A204.1 (cell line): ENCODE measurements at regions not wholly inside any gene's neighbourhood (a gene's known extent, or its start where the extent isn't known, plus 50 kb on each side); places are given as distances from the start of the nearest gene placed in this dataset.

Experiments used
- FAIRE-seq: peaks from 2 replicates; lab custom pipeline; 2012; peaks lifted over from hg19 to GRCh38; lab: Jason Lieb, UNC

- FAIRE-seq: no peak
Observed at GRCh38 chr15:101551696-101552591, 62.4 kb upstream of the PCSK6 start.

DNA sequence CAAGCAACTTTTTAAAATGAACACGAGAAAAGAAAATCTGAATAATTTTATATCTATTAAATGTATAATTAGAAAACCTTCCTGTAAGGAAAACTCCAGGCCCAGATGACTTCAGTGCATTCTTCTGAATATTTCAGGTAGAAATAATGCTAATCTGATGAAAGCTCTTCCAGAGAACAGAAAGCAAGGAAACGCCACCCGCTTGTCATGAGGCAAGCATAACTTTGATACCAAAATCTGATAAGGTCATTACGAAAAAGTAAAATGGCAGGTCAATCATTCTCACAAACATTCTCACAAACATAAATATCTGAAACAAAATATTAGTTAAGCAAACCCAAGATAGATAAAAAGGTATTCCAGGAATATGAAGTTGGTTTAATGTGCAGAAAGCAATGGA, 60.6 kb upstream of the PCSK6 start:
- no peak for FAIRE-seq

DNA sequence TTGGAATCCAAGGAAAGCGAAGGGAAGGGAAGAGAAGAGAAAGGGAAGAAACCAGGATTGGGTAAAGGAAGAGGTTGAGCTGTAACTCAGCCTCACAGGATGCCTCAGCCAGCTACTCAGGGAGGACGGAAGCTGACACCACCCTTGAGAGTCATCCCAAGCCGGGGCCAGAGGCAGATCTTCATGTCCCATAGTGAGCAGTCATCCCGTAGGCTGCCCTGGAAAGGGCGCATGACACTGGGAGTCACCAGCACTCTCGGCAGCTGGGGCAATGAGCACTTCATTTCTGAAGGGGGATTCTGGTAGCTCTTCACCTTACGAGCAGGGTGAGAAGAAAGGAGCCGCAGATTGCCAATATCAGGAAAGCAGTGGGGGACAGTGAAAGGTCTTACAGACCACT, 60.1 kb upstream of the PCSK6 start:
- no peak for FAIRE-seq

DNA sequence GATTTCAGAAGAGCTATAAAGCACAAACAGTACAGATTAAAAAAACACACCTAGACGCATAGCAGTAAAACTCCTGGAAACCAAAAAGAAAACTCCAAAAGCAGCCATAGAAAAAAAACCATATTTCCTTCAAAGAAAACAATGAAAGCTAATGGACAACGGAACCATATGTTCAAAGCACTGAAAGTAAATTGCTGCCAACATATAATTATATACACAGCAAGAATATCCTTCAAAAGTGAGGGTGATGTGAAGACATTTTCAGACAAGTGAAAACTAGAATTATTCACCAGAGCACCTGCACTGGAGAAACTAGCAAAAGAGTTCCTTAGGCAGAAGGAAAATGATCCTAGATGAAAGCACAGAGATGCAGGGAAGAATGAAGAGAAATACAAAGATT, 58.2 kb upstream of the PCSK6 start:
- FAIRE-seq: no peak

DNA sequence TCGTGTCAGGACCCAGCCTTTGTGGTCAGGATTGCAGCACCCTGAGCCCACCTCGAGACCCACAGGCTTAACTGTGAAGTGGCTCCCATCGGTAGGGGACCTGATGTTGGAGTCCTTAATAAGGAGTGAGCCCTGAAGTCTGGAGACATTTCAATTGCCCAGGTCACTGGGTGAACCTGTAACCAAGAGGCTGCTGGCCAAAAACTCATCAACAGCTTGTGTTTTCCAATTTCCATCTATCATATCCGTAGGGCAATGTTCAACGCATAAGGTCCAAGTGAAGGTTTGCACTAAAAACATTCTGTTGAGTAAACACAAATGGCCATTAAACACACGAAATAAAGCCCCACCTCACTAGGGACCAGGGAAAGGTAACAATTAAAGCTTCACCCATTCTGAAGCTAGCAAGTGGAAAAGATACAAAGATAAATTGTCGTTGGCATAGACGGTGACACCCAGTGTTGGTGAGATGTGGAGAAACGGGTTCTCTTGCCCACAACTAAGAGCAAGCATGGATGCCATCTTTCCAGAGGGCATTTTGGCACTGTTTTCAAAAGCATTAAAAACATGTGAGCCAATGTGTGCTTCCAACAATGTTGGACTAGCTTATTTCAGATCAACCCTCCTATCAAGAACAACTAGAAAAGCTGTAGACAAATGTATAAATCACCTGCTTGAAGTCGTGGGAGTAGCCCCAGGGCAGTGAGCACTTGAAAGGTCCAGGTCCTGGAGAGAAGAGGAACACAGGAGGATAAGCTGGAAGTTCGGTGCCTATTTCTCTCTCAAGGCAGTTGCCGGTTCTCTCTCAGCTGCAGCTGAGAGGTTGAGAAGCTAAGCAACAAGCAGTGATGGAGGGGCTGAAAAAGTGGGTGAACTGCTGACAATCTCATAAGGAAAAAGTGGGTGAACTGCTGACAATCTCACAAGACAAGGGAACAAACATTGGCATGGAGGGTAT, 56.3 kb upstream of the PCSK6 start:
- FAIRE-seq: no peak

- no peak for FAIRE-seq
Observed at GRCh38 chr15:101544613-101544945, 55.1 kb upstream of the PCSK6 start.

- no peak for FAIRE-seq
Observed at GRCh38 chr15:101543926-101544612, 54.6 kb upstream of the PCSK6 start.

- FAIRE-seq: no peak
Observed at GRCh38 chr15:101543431-101543830, 53.9 kb upstream of the PCSK6 start.

DNA sequence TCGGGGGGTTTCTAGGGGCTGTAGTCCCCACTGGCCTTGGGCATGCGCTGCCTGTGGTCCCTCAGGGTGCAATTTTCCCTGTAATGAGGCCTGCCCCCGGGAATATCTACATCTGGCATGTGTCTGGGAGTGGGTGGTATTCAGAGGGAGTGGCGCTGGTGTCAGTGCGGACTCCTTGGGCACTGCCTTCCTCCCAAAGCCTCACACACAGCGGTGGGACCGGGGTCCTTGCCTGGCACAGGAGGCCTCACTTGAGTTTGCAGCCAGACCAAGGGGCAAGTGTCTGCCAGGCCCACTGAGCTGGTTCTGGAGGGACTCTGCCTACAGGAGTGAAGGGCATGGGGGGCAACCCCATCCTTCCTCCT, 53.5 kb upstream of the PCSK6 start:
- FAIRE-seq: no peak

DNA sequence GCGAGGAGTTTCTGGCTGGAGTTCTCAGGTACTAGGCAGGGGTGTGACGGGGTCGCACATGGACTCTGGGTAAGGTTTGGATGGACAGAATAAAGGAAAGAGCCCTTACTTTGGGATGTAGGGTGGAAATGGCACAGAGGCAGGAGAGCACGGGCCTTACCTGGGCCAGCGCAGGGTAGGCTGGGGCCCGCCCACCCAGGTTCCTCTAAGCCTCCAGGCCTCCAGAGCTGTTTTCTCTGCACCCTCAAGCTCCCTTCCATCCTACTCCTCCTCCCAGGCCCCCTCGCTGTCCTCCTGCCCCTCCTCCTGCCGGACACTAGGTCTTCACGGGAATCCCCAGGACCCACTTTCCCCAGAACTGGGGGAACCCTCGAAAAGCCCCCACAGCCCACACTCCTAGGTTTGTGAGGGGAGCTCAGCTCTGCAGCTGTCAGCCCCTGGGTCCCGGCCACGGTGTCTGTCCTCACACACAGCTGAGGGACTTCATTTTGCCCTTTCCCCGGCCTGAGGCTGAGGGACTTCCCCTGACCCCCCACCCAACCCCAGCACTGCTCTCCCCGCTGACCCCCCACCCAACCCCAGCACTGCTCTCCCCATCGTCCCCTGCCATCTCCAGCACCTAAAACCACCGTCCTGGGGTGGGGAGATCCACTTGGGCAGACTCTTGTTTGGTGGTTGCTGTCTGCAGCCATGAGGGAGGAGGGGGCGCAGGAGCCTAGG, 53.0 kb upstream of the PCSK6 start:
- FAIRE-seq: no peak

GRCh38 chr15:101541501-101542292, 52.2 kb upstream of the PCSK6 start:
- no peak for FAIRE-seq

GRCh38 chr15:101540480-101541239, 51.2 kb upstream of the PCSK6 start:
- no peak for FAIRE-seq

DNA sequence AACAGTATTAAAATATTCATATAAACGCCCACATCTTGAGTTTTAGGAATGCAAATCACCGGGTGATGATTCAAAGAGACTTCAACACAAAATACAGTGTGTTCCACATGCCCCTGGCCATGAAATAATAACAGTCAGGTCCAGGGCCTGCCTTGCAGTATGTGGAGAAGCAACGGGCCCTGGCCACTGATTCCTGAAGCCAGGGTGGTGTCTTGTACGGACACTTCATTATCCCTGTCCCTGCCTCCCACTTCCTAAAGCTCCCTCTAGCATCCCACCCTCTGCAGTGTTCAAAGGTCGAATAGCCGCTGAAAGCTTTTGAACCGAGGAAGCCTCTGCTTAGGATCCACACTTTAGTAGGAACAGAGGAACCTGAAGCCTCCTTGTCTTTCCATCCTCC, 50.4 kb upstream of the PCSK6 start:
- FAIRE-seq: no peak

DNA sequence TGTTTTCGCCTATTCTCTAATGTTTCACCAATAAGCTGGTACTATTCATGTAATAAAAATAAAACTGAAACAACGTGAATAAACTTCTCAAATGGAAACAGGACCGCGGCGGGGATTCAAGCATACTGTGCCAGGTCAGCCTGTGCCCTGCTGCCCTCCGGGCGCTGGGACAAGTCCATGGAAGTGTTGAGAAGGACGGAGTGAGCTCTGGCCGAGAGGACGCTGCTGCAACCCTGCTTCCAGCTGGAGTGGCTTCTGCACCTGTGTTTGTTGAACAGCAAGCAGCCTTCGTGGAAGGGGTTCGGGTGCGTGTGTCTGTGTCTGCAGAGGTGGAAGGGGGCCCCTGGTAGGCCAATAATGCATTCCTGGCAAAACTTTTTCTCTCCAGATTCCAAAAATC, 50.0 kb upstream of the PCSK6 start:
- no peak for FAIRE-seq
